ENCODE measurements at regions not wholly inside any gene's neighbourhood (a gene's known extent, or its start where the extent isn't known, plus 50 kb on each side); places are given as distances from the start of the nearest gene placed in this dataset.
"Not testable (repeated sequence)": the region's sequence is repeated elsewhere in the genome, so short reads cannot be mapped to it uniquely, and the experiment has no call there.

DNA sequence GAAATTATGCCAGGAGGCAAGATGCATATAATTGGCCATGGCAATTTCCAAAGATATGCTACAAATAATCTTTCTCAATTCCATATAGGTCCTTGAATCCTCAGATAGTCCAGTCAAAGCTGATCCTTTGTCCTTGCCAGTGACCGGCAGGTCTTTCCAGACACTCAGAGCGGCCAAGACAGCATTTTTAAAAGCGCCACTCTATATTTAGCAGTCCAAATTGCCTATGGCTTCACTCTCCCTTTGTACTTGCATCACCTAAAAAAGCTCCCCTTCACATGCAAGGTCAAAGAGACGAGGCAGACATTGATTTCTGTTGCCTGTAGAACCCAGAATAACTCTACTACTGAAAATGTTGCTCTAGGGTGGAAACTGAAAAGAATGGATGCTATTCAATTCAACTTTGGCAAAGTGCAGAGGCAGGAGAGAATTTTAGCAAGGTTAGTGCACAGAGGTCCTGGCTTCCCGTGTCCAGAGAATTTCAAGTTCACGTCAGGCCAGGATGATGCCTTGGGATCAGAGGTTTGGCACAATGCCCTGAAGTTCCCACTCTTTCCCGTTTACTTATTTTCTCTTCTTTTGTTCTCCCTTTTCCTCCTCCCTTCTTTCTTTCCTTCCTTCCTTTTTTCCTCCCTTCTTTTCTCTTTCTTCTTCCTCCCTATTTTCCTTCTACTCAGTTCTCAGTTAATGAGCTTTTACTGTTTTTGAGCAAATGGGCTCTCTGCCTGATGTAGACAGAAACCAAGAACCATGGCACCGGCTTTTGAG lies 108.5 kb downstream of the KCNK1 start:
- Histone ChIP-seq H3K27ac (peak overlapping the region in 2 of 3 donors; percentile 80 to 90), H3K27me3 (no peaks in the 10 kb centered on the region), H3K36me3 (no peaks in the 10 kb centered on the region), H3K9me3 (no peaks in the 10 kb centered on the region), H3K4me3 (no peak overlapping the region), H3K4me1 (peaks cover 0 to 36% (median 11%) of the 10 kb centered on the region in 4 donors)
- intact Hi-C loops (cut with DNase I), result no loop called here
- 51% methylated on average over 8 of the region's 8 CpGs for WGBS (ENCODE audit: insufficient coverage, low coverage, low lambda C conversion rate, missing lambda C conversion rate)
- no peak for DNase-seq
- TF ChIP-seq, protein P1, sequence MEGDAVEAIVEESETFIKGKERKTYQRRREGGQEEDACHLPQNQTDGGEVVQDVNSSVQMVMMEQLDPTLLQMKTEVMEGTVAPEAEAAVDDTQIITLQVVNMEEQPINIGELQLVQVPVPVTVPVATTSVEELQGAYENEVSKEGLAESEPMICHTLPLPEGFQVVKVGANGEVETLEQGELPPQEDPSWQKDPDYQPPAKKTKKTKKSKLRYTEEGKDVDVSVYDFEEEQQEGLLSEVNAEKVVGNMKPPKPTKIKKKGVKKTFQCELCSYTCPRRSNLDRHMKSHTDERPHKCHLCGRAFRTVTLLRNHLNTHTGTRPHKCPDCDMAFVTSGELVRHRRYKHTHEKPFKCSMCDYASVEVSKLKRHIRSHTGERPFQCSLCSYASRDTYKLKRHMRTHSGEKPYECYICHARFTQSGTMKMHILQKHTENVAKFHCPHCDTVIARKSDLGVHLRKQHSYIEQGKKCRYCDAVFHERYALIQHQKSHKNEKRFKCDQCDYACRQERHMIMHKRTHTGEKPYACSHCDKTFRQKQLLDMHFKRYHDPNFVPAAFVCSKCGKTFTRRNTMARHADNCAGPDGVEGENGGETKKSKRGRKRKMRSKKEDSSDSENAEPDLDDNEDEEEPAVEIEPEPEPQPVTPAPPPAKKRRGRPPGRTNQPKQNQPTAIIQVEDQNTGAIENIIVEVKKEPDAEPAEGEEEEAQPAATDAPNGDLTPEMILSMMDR (IDR thresholded peaks at IDR 0.05), result no peak
- no peak for TF ChIP-seq POLR2A (IDR thresholded peaks at IDR 0.05)
- ATAC-seq, result peak; percentile 8 to 41 (median 22)

DNA sequence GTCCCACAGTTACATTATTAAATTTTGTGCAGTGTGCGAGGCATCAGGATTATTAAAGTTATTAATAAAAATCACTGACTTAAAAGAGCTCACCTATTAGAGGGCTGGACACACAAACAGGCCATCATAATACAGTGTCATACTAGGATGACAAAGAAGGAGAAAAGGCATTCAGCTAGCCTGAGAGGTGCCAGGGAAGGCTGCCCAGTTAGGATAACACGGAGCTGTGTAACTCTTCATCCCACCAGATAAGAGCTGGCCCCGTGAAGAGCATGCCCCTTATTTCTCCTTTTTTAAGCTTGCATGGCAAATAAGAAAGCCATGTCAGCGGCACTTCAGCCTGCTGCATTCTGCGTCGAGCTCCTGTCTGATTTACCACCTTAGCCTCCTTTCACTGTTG lies 109.5 kb downstream of the KCNK1 start:
- Histone ChIP-seq H3K27me3 (no peaks in the 10 kb centered on the region), H3K4me3 (no peak overlapping the region), H3K9me3 (no peaks in the 10 kb centered on the region), H3K36me3 (no peaks in the 10 kb centered on the region), H3K4me1 (peaks cover 0 to 36% (median 11%) of the 10 kb centered on the region in 4 donors), H3K27ac (no peak overlapping the region)
- 90% methylated on average over 6 of the region's 6 CpGs for WGBS (ENCODE audit: insufficient coverage, low coverage, low lambda C conversion rate, missing lambda C conversion rate)
- DNase-seq, result no peak
- TF ChIP-seq POLR2A (IDR thresholded peaks at IDR 0.05), result no peak
- no peak for ATAC-seq
- intact Hi-C loops (cut with DNase I), result no loop called here

DNA sequence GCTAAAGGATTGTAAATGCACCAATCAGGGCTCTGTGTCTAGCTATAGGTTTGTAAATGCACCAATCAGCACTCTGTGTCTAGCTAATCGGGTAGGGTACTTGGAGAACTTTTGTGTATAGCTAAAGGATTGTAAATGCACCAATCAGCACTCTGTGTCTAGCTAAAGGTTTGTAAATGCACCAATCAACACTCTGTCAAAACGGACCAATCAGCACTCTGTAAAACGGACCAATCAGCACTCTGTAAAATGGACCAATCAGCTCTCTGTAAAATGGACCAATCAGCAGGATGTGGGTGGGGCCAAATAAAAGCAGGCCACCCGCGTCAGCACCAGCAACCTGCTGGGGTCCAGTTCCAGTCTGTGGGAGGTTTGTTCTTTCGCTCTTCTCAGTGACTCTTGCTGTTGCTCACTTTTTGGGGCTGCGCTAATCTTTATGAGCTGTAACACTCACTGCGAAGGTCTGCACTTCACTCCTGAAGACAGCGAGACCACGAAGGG lies 110.3 kb downstream of the KCNK1 start:
- intact Hi-C loops (cut with DNase I), result not testable (repeated sequence)

DNA sequence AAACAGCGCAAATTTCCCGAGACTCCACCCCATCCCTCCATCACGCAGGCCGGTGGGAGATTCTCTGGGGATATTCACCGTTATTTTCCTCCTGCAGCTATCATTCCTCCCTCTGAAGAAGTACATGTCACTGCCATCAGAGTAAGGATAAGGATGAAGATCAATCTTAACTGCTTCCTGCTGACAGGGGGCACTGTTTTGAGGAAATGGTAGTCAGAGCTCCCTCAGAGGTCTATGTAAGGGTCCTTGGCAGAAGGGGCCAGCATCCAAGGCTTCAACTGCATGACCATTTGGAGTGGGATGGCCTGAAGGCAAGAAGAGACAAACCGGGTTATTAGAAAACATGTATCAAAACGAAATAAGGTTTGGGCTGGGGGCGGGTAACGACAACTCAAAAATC lies 111.5 kb downstream of the KCNK1 start:
- no peaks in the 10 kb centered on the region for H3K27me3 ChIP-seq
- 80% methylated on average over 9 of the region's 9 CpGs for WGBS (ENCODE audit: insufficient coverage, low coverage, low lambda C conversion rate, missing lambda C conversion rate)
- H3K36me3 ChIP-seq, result no peaks in the 10 kb centered on the region
- TF ChIP-seq, protein P1 (IDR thresholded peaks at IDR 0.05), result no peak
- no peak for TF ChIP-seq POLR2A (IDR thresholded peaks at IDR 0.05)
- no peaks in the 10 kb centered on the region for H3K9me3 ChIP-seq
- no peak for DNase-seq
- H3K4me1 ChIP-seq, result peaks cover 0 to 26% (median 10%) of the 10 kb centered on the region in 4 donors
- intact Hi-C loops (cut with DNase I), result no loop called here
- ATAC-seq, result no peak
- H3K4me3 ChIP-seq, result no peak overlapping the region
- H3K27ac ChIP-seq, result no peak overlapping the region

More for the DNA sequence above, 110.3 kb downstream of the KCNK1 start:
- not testable (repeated sequence) for DNase-seq, H3K36me3 ChIP-seq, H3K9me3 ChIP-seq, H3K27ac ChIP-seq, H3K4me3 ChIP-seq, ATAC-seq, H3K27me3 ChIP-seq
- WGBS (ENCODE audit: insufficient coverage, low coverage, low lambda C conversion rate, missing lambda C conversion rate), result 77% methylated on average over 5 of the region's 10 CpGs
- H3K4me1 ChIP-seq, result peaks cover 0 to 36% (median 11%) of the 10 kb centered on the region in 4 donors

DNA sequence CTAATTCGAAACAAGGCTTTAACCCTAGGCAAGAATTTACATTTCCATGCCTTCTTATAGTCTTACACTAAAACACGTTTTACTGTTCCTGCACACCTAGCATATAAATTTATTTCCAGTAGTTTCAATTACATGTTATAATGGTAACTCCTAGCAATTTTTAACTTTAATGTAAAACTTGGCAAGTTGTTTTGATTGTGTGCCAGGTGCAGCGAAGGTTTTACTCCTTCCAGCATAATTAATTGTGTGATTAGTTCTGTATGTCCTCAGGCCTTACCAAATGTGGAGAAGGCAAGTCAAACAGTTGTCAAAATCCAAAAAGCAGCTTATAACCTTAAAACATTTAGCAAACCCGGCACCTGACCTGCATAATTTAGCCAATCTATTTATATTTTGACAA lies 114.8 kb downstream of the KCNK1 start:
- no peak for ATAC-seq
- Histone ChIP-seq H3K27me3 (no peaks in the 10 kb centered on the region), H3K27ac (no peak overlapping the region), H3K4me3 (no peak overlapping the region), H3K36me3 (no peaks in the 10 kb centered on the region), H3K4me1 (no peaks in the 10 kb centered on the region), H3K9me3 (no peaks in the 10 kb centered on the region)
- WGBS (ENCODE audit: insufficient coverage, low coverage, low lambda C conversion rate, missing lambda C conversion rate), result 69% methylated on average over 4 of the region's 4 CpGs
- DNase-seq, result no peak
- no peak for TF ChIP-seq POLR2A (IDR thresholded peaks at IDR 0.05)
- TF ChIP-seq, protein P1 (IDR thresholded peaks at IDR 0.05), result no peak
- intact Hi-C loops (cut with DNase I), result no loop called here
